ENCODE measurements at regions not wholly inside any gene's neighbourhood (a gene's known extent, or its start where the extent isn't known, plus 50 kb on each side); places are given as distances from the start of the nearest gene placed in this dataset.

DNA sequence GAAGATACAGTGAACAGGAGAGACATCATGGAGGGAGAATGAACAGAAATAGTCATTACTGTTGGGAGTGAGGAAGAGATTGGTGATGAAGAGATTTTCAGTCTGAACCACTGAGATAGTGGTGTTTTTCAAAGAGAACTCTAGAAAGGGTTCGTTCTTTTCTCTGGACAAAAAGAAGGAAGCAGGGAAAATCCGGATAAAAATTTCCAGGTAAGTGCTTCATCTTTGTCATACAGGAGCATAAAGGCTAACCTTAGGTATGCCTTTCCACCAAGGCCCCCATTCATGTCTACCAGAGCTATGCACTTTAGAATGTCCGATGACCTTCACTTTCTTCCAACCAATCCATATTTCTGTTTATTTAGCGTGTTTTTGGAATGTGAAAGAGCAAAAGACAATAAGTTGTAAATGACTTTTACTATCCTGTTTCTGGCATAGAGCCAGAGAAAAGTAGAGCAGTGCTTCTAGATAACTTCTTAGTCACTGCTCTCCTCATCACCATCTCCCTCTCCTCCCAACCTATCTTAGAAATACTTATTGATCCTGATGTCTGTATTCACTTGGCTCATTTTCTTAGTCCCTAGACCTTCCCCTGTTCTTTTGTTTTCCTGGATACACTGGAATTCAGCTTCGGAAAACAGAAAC is 116.5 kb downstream of the TTC6 start (continued):
- TF ChIP-seq, protein P1, sequence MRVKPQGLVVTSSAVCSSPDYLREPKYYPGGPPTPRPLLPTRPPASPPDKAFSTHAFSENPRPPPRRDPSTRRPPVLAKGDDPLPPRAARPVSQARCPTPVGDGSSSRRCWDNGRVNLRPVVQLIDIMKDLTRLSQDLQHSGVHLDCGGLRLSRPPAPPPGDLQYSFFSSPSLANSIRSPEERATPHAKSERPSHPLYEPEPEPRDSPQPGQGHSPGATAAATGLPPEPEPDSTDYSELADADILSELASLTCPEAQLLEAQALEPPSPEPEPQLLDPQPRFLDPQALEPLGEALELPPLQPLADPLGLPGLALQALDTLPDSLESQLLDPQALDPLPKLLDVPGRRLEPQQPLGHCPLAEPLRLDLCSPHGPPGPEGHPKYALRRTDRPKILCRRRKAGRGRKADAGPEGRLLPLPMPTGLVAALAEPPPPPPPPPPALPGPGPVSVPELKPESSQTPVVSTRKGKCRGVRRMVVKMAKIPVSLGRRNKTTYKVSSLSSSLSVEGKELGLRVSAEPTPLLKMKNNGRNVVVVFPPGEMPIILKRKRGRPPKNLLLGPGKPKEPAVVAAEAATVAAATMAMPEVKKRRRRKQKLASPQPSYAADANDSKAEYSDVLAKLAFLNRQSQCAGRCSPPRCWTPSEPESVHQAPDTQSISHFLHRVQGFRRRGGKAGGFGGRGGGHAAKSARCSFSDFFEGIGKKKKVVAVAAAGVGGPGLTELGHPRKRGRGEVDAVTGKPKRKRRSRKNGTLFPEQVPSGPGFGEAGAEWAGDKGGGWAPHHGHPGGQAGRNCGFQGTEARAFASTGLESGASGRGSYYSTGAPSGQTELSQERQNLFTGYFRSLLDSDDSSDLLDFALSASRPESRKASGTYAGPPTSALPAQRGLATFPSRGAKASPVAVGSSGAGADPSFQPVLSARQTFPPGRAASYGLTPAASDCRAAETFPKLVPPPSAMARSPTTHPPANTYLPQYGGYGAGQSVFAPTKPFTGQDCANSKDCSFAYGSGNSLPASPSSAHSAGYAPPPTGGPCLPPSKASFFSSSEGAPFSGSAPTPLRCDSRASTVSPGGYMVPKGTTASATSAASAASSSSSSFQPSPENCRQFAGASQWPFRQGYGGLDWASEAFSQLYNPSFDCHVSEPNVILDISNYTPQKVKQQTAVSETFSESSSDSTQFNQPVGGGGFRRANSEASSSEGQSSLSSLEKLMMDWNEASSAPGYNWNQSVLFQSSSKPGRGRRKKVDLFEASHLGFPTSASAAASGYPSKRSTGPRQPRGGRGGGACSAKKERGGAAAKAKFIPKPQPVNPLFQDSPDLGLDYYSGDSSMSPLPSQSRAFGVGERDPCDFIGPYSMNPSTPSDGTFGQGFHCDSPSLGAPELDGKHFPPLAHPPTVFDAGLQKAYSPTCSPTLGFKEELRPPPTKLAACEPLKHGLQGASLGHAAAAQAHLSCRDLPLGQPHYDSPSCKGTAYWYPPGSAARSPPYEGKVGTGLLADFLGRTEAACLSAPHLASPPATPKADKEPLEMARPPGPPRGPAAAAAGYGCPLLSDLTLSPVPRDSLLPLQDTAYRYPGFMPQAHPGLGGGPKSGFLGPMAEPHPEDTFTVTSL (CRISPR knock-in tag; IDR thresholded peaks at IDR 0.05; ENCODE audit: borderline replicate concordance) = peak; percentile 99
- no peak for TF ChIP-seq SP4 (CRISPR knock-in tag; IDR thresholded peaks at IDR 0.05)
- TF ChIP-seq, protein P2, sequence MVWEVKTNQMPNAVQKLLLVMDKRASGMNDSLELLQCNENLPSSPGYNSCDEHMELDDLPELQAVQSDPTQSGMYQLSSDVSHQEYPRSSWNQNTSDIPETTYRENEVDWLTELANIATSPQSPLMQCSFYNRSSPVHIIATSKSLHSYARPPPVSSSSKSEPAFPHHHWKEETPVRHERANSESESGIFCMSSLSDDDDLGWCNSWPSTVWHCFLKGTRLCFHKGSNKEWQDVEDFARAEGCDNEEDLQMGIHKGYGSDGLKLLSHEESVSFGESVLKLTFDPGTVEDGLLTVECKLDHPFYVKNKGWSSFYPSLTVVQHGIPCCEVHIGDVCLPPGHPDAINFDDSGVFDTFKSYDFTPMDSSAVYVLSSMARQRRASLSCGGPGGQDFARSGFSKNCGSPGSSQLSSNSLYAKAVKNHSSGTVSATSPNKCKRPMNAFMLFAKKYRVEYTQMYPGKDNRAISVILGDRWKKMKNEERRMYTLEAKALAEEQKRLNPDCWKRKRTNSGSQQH (CRISPR knock-in tag; IDR thresholded peaks at IDR 0.05; ENCODE audit: low read depth) = no peak
- TF ChIP-seq, protein P3, sequence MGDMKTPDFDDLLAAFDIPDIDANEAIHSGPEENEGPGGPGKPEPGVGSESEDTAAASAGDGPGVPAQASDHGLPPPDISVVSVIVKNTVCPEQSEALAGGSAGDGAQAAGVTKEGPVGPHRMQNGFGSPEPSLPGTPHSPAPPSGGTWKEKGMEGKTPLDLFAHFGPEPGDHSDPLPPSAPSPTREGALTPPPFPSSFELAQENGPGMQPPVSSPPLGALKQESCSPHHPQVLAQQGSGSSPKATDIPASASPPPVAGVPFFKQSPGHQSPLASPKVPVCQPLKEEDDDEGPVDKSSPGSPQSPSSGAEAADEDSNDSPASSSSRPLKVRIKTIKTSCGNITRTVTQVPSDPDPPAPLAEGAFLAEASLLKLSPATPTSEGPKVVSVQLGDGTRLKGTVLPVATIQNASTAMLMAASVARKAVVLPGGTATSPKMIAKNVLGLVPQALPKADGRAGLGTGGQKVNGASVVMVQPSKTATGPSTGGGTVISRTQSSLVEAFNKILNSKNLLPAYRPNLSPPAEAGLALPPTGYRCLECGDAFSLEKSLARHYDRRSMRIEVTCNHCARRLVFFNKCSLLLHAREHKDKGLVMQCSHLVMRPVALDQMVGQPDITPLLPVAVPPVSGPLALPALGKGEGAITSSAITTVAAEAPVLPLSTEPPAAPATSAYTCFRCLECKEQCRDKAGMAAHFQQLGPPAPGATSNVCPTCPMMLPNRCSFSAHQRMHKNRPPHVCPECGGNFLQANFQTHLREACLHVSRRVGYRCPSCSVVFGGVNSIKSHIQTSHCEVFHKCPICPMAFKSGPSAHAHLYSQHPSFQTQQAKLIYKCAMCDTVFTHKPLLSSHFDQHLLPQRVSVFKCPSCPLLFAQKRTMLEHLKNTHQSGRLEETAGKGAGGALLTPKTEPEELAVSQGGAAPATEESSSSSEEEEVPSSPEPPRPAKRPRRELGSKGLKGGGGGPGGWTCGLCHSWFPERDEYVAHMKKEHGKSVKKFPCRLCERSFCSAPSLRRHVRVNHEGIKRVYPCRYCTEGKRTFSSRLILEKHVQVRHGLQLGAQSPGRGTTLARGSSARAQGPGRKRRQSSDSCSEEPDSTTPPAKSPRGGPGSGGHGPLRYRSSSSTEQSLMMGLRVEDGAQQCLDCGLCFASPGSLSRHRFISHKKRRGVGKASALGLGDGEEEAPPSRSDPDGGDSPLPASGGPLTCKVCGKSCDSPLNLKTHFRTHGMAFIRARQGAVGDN (CRISPR knock-in tag; IDR thresholded peaks at IDR 0.05) = no peak
- TF ChIP-seq WIZ (CRISPR knock-in tag; IDR thresholded peaks at IDR 0.05) = peak; percentile 78; the same call in 1 of the 2 replicates
- peak; percentile 90; the same call in 1 of the 2 replicates for TF ChIP-seq ZNF33A (CRISPR knock-in tag; IDR thresholded peaks at IDR 0.05; ENCODE audit: borderline replicate concordance)
- TF ChIP-seq THAP11 (CRISPR knock-in tag; IDR thresholded peaks at IDR 0.05) = 0 out of 2 replicates have a peak, but pooled peaks have one; percentile 54
- TF ChIP-seq, protein P4, sequence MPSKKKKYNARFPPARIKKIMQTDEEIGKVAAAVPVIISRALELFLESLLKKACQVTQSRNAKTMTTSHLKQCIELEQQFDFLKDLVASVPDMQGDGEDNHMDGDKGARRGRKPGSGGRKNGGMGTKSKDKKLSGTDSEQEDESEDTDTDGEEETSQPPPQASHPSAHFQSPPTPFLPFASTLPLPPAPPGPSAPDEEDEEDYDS (CRISPR knock-in tag; IDR thresholded peaks at IDR 0.05) = peak; percentile 54; the same call in 1 of the 2 replicates
- TF ChIP-seq ZFAT (CRISPR knock-in tag; conservative IDR thresholded peaks at IDR 0.05) = no peak
- no peak for TF ChIP-seq ATF7 (IDR thresholded peaks at IDR 0.05)
- no peak for TF ChIP-seq ATF7 (CRISPR knock-in tag; IDR thresholded peaks at IDR 0.05)
- no peak for TF ChIP-seq TBL1XR1 (IDR thresholded peaks at IDR 0.05; ENCODE audit: borderline replicate concordance, low read length, partially characterized antibody)
- TF ChIP-seq ZFP36L2 (CRISPR knock-in tag; IDR thresholded peaks at IDR 0.05) = no peak
- TF ChIP-seq, protein P5, sequence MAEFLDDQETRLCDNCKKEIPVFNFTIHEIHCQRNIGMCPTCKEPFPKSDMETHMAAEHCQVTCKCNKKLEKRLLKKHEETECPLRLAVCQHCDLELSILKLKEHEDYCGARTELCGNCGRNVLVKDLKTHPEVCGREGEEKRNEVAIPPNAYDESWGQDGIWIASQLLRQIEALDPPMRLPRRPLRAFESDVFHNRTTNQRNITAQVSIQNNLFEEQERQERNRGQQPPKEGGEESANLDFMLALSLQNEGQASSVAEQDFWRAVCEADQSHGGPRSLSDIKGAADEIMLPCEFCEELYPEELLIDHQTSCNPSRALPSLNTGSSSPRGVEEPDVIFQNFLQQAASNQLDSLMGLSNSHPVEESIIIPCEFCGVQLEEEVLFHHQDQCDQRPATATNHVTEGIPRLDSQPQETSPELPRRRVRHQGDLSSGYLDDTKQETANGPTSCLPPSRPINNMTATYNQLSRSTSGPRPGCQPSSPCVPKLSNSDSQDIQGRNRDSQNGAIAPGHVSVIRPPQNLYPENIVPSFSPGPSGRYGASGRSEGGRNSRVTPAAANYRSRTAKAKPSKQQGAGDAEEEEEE (CRISPR knock-in tag; IDR thresholded peaks at IDR 0.05; ENCODE audit: borderline replicate concordance) = no peak
